Right cardiac atrium (tissue), 5 donors: ENCODE measurements at regions not wholly inside any gene's neighbourhood (a gene's known extent, or its start where the extent isn't known, plus 50 kb on each side); places are given as distances from the start of the nearest gene placed in this dataset.

Experiments used
- ATAC-seq, 2 donors: fragments of 200-7000 bp; cut with Tn5 transposase; one replicate each; pipeline versions ENCODE4 v1.8.0 to v1.9.1; 2020; ENCODE audit warnings: moderate library complexity in 2 of 2, mild to moderate bottlenecking in 1 of 2
- DNase-seq, 3 donors: peaks; one replicate each; pipeline ENCODE4 v3.0.0-alpha.2; 2020
- H3K27ac ChIP-seq: one replicate; pipeline ENCODE4 v1.5.1; 2013; ENCODE audit warnings: mild to moderate bottlenecking, low read length, control low read depth, moderate library complexity
- H3K27me3 ChIP-seq: one replicate; pipeline ENCODE4 v1.6.1; 2013; ENCODE audit not compliant: control insufficient read depth, insufficient read depth
- H3K4me1 ChIP-seq: one replicate; pipeline ENCODE4 v1.6.1; 2013; ENCODE audit warnings: low read length; ENCODE audit not compliant: control insufficient read depth, insufficient read depth
- H3K4me3 ChIP-seq: one replicate; pipeline ENCODE4 v1.5.1; 2013; ENCODE audit warnings: low read length, control low read depth
- H3K9me3 ChIP-seq: one replicate; pipeline ENCODE4 v1.6.1; 2013; ENCODE audit warnings: low read length; ENCODE audit not compliant: control insufficient read depth
- WGBS: extraction: QIAGEN DNeasy Blood & Tissue Kit; methylation state at CpG from one replicate; pipeline ENCODE4 v1.1.7; 2013; 5-methylcytosine and 5-hydroxymethylcytosine counted together
- intact Hi-C, 4 donors: fragments of 100-400 bp; cut with DNase I; formaldehyde crosslinking; loops; one replicate each; pipeline versions ENCODE4 v1.11.0 to v1.14.0; 2022 to 2023
- donor health status: healthy with polysubstance abuse.
- donor health status: DM: no; HTN: yes; CAD: no.
- donor health status: DM: no; HTN: no; CAD: no.
- donor health status: DM: no; HTN: yes; CAD: no; lungs with severe emphysema.
- donor health status: DM: yes; HTN: yes; CAD: no.

- DNase-seq (no peak), ATAC-seq (no peak)
- Histone ChIP-seq H3K4me3 (no peak overlapping the region), H3K27me3 (no peaks in the 10 kb centered on the region), H3K4me1 (peaks cover 2% of the 10 kb centered on the region), H3K27ac (no peak overlapping the region), H3K9me3 (no peaks in the 10 kb centered on the region)
- 80% methylated on average over 4 of the region's 4 CpGs for WGBS
- intact Hi-C loops = no loop called here
Observed at GRCh38 chr3:178318340-178318739, 217.9 kb upstream of the KCNMB2 start.

- DNase-seq (no peak), ATAC-seq (no peak)
- intact Hi-C loops = no loop called here
- H3K4me1 ChIP-seq = peaks cover 2% of the 10 kb centered on the region
- 76% methylated on average over 5 of the region's 5 CpGs for WGBS
- H3K4me3 ChIP-seq = no peak overlapping the region
- peak overlapping the region; percentile 45 for H3K27ac ChIP-seq
- no peaks in the 10 kb centered on the region for H3K9me3 ChIP-seq
- H3K27me3 ChIP-seq = no peaks in the 10 kb centered on the region
Observed at GRCh38 chr3:178318941-178319816, 217.1 kb upstream of the KCNMB2 start.

- Histone ChIP-seq H3K27ac (peak overlapping the region; percentile 97), H3K4me1 (peaks cover 2% of the 10 kb centered on the region), H3K4me3 (no peak overlapping the region), H3K27me3 (no peaks in the 10 kb centered on the region), H3K9me3 (no peaks in the 10 kb centered on the region)
- peak; percentile 54 to 85 (median 79) for DNase-seq
- WGBS = 38% methylated on average over 4 of the region's 4 CpGs
- intact Hi-C loops = loop anchor here in 2 of 4 donors (10.0 kb wide), 2 partner anchors 236 to 1286 kb away; no protein-coding TSS in a partner anchor
- peak; percentile 96 to 97 for ATAC-seq
Observed at GRCh38 chr3:178320456-178321351, 215.5 kb upstream of the KCNMB2 start.

GRCh38 chr3:178324356-178324755 lies 211.9 kb upstream of the KCNMB2 start:
- Histone ChIP-seq H3K9me3 (no peaks in the 10 kb centered on the region), H3K27ac (no peak overlapping the region), H3K4me3 (no peak overlapping the region), H3K27me3 (no peaks in the 10 kb centered on the region), H3K4me1 (peaks cover 2% of the 10 kb centered on the region)
- WGBS = 95% methylated on average over 5 of the region's 5 CpGs
- DNase-seq (no peak), ATAC-seq (no peak)
- intact Hi-C loops = loop anchor here in 2 of 4 donors (10.0 kb wide), 2 partner anchors 240 to 1290 kb away; no protein-coding TSS in a partner anchor

GRCh38 chr3:178325330-178325729 lies 210.9 kb upstream of the KCNMB2 start:
- Histone ChIP-seq H3K4me1 (peaks cover 2% of the 10 kb centered on the region), H3K4me3 (no peak overlapping the region), H3K27me3 (no peaks in the 10 kb centered on the region), H3K9me3 (no peaks in the 10 kb centered on the region), H3K27ac (no peak overlapping the region)
- ATAC-seq (no peak), DNase-seq (no peak)
- intact Hi-C loops = loop anchor here in 2 of 4 donors (10.0 kb wide), 2 partner anchors 241 to 1291 kb away; no protein-coding TSS in a partner anchor
- WGBS = 4% methylated on average over 1 of the region's 1 CpG

GRCh38 chr3:178329936-178330335 lies 206.3 kb upstream of the KCNMB2 start:
- WGBS = 73% methylated on average over 1 of the region's 1 CpG

GRCh38 chr3:178334239-178334638 lies 202.0 kb upstream of the KCNMB2 start:
- no peak for DNase-seq
- no peaks in the 10 kb centered on the region for H3K9me3 ChIP-seq
- no peaks in the 10 kb centered on the region for H3K4me1 ChIP-seq
- ATAC-seq = no peak
- intact Hi-C loops = no loop called here
- no peak overlapping the region for H3K27ac ChIP-seq
- H3K4me3 ChIP-seq = no peak overlapping the region
- no peaks in the 10 kb centered on the region for H3K27me3 ChIP-seq
- 100% methylated on average over 3 of the region's 3 CpGs for WGBS

More at GRCh38 chr3:178329936-178330335, 206.3 kb upstream of the KCNMB2 start:
- DNase-seq (no peak), ATAC-seq (no peak)
- H3K9me3 ChIP-seq = no peaks in the 10 kb centered on the region
- H3K27me3 ChIP-seq = no peaks in the 10 kb centered on the region
- intact Hi-C loops = loop anchor here in 2 of 4 donors (10.0 kb wide), 2 partner anchors 245 to 1295 kb away; no protein-coding TSS in a partner anchor
- no peak overlapping the region for H3K27ac ChIP-seq
- no peak overlapping the region for H3K4me3 ChIP-seq
- H3K4me1 ChIP-seq = no peaks in the 10 kb centered on the region

- Histone ChIP-seq H3K27ac (no peak overlapping the region), H3K4me3 (no peak overlapping the region), H3K9me3 (no peaks in the 10 kb centered on the region), H3K27me3 (no peaks in the 10 kb centered on the region), H3K4me1 (no peaks in the 10 kb centered on the region)
- 83% methylated on average over 1 of the region's 1 CpG for WGBS
- intact Hi-C loops = no loop called here
- DNase-seq = no peak
- no peak for ATAC-seq
Observed at GRCh38 chr3:178336336-178336735, 199.9 kb upstream of the KCNMB2 start.

GRCh38 chr3:178340506-178340905 lies 195.7 kb upstream of the KCNMB2 start:
- ATAC-seq = no peak
- intact Hi-C loops = no loop called here
- 31% methylated on average over 2 of the region's 2 CpGs for WGBS

GRCh38 chr3:178341636-178342035 lies 194.6 kb upstream of the KCNMB2 start:
- ATAC-seq (no peak), DNase-seq (no peak)
- H3K9me3 ChIP-seq = no peaks in the 10 kb centered on the region
- H3K27me3 ChIP-seq = no peaks in the 10 kb centered on the region
- H3K4me1 ChIP-seq = no peaks in the 10 kb centered on the region
- WGBS = 84% methylated on average over 7 of the region's 7 CpGs
- no peak overlapping the region for H3K4me3 ChIP-seq
- intact Hi-C loops = no loop called here
- no peak overlapping the region for H3K27ac ChIP-seq

More at GRCh38 chr3:178340506-178340905, 195.7 kb upstream of the KCNMB2 start:
- H3K27me3 ChIP-seq = no peaks in the 10 kb centered on the region
- no peak for DNase-seq
- H3K27ac ChIP-seq = no peak overlapping the region
- no peaks in the 10 kb centered on the region for H3K4me1 ChIP-seq
- H3K4me3 ChIP-seq = no peak overlapping the region
- no peaks in the 10 kb centered on the region for H3K9me3 ChIP-seq

GRCh38 chr3:178342111-178342510 lies 194.1 kb upstream of the KCNMB2 start:
- Histone ChIP-seq H3K4me3 (no peak overlapping the region), H3K9me3 (no peaks in the 10 kb centered on the region), H3K27me3 (no peaks in the 10 kb centered on the region), H3K27ac (no peak overlapping the region), H3K4me1 (no peaks in the 10 kb centered on the region)
- DNase-seq (no peak), ATAC-seq (no peak)
- 63% methylated on average over 2 of the region's 2 CpGs for WGBS
- intact Hi-C loops = no loop called here
